ENCODE measurements at regions not wholly inside any gene's neighbourhood (a gene's known extent, or its start where the extent isn't known, plus 50 kb on each side); places are given as distances from the start of the nearest gene placed in this dataset.

- TF ChIP-seq POLR2AphosphoS5 (IDR thresholded peaks at IDR 0.05; ENCODE audit: low read depth, low read length), result no peak
- no peak for TF ChIP-seq POLR2A (IDR thresholded peaks at IDR 0.05; ENCODE audit: low read depth, low read length)
Observed at GRCh38 chr7:46129831-46130230, 208.8 kb upstream of the IGFBP3 start.
